ENCODE measurements at regions not wholly inside any gene's neighbourhood (a gene's known extent, or its start where the extent isn't known, plus 50 kb on each side); places are given as distances from the start of the nearest gene placed in this dataset.

- TF ChIP-seq CTCF (IDR thresholded peaks at IDR 0.05): no peak
- TF ChIP-seq POLR2A (IDR thresholded peaks at IDR 0.05): no peak
Measured at GRCh38 chr6:41411961-41412360, 76.6 kb downstream of the NCR2 start.
